DOHH2 (cell line): ENCODE measurements at regions not wholly inside any gene's neighbourhood (a gene's known extent, or its start where the extent isn't known, plus 50 kb on each side); places are given as distances from the start of the nearest gene placed in this dataset.

Source experiments
- H3F3A ChIP-seq: fragments of 200-600 bp; sonication (generic), shearing (Covaris generic); 2 replicates; pipeline ENCODE4 v1.6.0; 2016; ENCODE audit warnings: antibody characterized with exemption, mild to moderate bottlenecking; ENCODE audit not compliant: control insufficient read depth, insufficient read depth
- H3K27ac ChIP-seq: fragments of 200-600 bp; sonication (generic); 2 replicates; pipeline ENCODE4 v1.5.1; 2014; ENCODE audit warnings: low read depth, mild to moderate bottlenecking, low read length, moderate library complexity
- H3K27me3 ChIP-seq: fragments of 200-600 bp; sonication (generic); 2 replicates; pipeline ENCODE4 v1.6.1; 2014; ENCODE audit warnings: mild to moderate bottlenecking, low read length, mixed read lengths; ENCODE audit not compliant: control insufficient read depth
- H3K36me3 ChIP-seq: fragments of 200-600 bp; sonication (generic); 2 replicates; pipeline ENCODE4 v1.6.1; 2014; ENCODE audit warnings: mild to moderate bottlenecking, low read length, moderate library complexity, mixed read lengths; ENCODE audit not compliant: control insufficient read depth
- H3K4me1 ChIP-seq: fragments of 200-600 bp; sonication (generic); 2 replicates; pipeline ENCODE4 v1.6.1; 2014; ENCODE audit warnings: mild to moderate bottlenecking, low read length, mixed read lengths; ENCODE audit not compliant: control insufficient read depth
- H3K4me2 ChIP-seq: fragments of 200-600 bp; sonication (generic); 2 replicates; pipeline ENCODE4 v1.6.0; 2014; ENCODE audit warnings: mild to moderate bottlenecking, low read length, moderate library complexity
- H3K4me3 ChIP-seq: fragments of 200-600 bp; sonication (generic); 2 replicates; pipeline ENCODE4 v1.5.1; 2014; ENCODE audit warnings: mild to moderate bottlenecking, low read length, mixed read lengths
- H3K79me2 ChIP-seq: fragments of 200-600 bp; sonication (generic); 2 replicates; pipeline ENCODE4 v1.6.1; 2014; ENCODE audit warnings: mild to moderate bottlenecking, low read length, mixed read lengths; ENCODE audit not compliant: control insufficient read depth
- H3K9me2 ChIP-seq: fragments of 200-600 bp; sonication (generic); replicated peaks from 2 replicates; pipeline ENCODE4 v1.6.1; 2014; ENCODE audit warnings: mild to moderate bottlenecking, low read length, mixed read lengths; ENCODE audit not compliant: control insufficient read depth
- H3K9me3 ChIP-seq: fragments of 200-600 bp; sonication (generic); 2 replicates; pipeline ENCODE4 v1.6.1; 2014; ENCODE audit warnings: antibody characterized with exemption, low read length, mixed read lengths; ENCODE audit not compliant: control insufficient read depth, insufficient read depth
- H4K20me1 ChIP-seq: fragments of 200-600 bp; sonication (generic); 2 replicates; pipeline ENCODE4 v1.6.0; 2014; ENCODE audit warnings: low read depth, mild to moderate bottlenecking, antibody characterized with exemption, low read length, moderate library complexity; ENCODE audit not compliant: control insufficient read depth, insufficient read depth
- EZH2phosphoT487 ChIP-seq: fragments of 200-600 bp; sonication (generic); IDR thresholded peaks from 2 replicates; pipeline ENCODE4 v1.6.1; 2017; ENCODE audit warnings: borderline replicate concordance, mild to moderate bottlenecking, antibody characterized with exemption, low read length, moderate library complexity, mixed read lengths
- TF ChIP-seq, protein P1 (sequence below): fragments of 200-600 bp; sonication (generic); IDR thresholded peaks from one replicate; pipeline ENCODE4 v1.5.1; 2014; ENCODE audit warnings: antibody characterized with exemption, mild to moderate bottlenecking, low read depth, low read length; ENCODE audit not compliant: poor library complexity, severe bottlenecking

DNA sequence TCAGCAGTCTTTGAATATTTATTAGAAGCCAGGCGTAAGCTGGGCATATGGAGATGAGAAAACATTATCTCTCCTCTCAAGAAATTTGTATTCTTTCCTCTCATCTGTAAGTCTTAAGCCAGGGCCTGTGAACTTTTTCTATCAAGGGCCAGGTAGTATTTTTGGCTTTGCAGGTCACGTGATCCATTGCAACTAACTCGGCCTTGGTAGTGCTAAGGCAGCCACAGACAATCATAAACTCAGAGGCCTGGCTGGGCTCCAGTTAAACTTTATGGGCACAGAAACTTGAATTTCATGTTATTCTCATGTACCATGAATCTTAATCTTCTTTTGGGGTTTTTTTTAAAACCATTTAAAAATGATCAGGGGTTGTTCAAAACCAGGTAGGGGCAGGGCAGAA, 117.4 kb upstream of the PELI2 start:
- Histone ChIP-seq H3K27me3 (no peaks in the 10 kb centered on the region; the same call in 1 of the 2 replicates), H3K27ac (no peak overlapping the region), H3K9me3 (no peaks in the 10 kb centered on the region), H3K4me2 (no peak overlapping the region), H3F3A (no peaks in the 10 kb centered on the region), H4K20me1 (no peaks in the 10 kb centered on the region), H3K9me2 (no peaks in the 10 kb centered on the region), H3K79me2 (no peaks in the 10 kb centered on the region), H3K4me3 (no peak overlapping the region), H3K4me1 (peaks cover 6% of the 10 kb centered on the region), H3K36me3 (no peaks in the 10 kb centered on the region)
- no peak for TF ChIP-seq EZH2phosphoT487
- TF ChIP-seq, protein P1, sequence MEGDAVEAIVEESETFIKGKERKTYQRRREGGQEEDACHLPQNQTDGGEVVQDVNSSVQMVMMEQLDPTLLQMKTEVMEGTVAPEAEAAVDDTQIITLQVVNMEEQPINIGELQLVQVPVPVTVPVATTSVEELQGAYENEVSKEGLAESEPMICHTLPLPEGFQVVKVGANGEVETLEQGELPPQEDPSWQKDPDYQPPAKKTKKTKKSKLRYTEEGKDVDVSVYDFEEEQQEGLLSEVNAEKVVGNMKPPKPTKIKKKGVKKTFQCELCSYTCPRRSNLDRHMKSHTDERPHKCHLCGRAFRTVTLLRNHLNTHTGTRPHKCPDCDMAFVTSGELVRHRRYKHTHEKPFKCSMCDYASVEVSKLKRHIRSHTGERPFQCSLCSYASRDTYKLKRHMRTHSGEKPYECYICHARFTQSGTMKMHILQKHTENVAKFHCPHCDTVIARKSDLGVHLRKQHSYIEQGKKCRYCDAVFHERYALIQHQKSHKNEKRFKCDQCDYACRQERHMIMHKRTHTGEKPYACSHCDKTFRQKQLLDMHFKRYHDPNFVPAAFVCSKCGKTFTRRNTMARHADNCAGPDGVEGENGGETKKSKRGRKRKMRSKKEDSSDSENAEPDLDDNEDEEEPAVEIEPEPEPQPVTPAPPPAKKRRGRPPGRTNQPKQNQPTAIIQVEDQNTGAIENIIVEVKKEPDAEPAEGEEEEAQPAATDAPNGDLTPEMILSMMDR = no peak

DNA sequence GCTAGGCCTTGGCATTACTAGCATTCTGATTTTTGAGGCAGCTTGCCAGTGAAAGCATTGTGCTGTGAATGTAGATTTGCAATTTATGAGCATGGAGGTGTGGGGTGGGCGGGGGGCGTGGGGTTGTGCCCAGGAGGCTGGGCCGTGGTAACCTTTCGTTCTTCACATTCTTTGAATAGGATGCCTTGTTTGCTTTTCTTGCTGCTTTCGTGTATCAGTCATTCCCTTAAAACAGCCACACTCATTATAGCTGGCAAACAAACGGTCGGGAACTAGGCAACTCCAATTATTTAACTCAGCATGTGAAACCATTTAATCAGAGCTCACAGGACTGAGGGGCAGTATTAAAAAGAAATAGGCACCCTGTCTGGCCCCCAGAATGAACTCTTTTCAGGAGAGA, 115.9 kb upstream of the PELI2 start:
- no peaks in the 10 kb centered on the region for H3K79me2 ChIP-seq
- H3K4me2 ChIP-seq = no peak overlapping the region
- peaks cover 6% of the 10 kb centered on the region for H3K4me1 ChIP-seq
- TF ChIP-seq EZH2phosphoT487 = no peak
- TF ChIP-seq, protein P1 = no peak
- H3K27ac ChIP-seq = no peak overlapping the region
- H3K9me2 ChIP-seq = no peaks in the 10 kb centered on the region
- no peaks in the 10 kb centered on the region; the same call in 1 of the 2 replicates for H3K27me3 ChIP-seq
- H3F3A ChIP-seq = no peaks in the 10 kb centered on the region
- no peaks in the 10 kb centered on the region for H3K9me3 ChIP-seq
- H3K4me3 ChIP-seq = no peak overlapping the region
- no peaks in the 10 kb centered on the region for H3K36me3 ChIP-seq
- no peaks in the 10 kb centered on the region for H4K20me1 ChIP-seq

DNA sequence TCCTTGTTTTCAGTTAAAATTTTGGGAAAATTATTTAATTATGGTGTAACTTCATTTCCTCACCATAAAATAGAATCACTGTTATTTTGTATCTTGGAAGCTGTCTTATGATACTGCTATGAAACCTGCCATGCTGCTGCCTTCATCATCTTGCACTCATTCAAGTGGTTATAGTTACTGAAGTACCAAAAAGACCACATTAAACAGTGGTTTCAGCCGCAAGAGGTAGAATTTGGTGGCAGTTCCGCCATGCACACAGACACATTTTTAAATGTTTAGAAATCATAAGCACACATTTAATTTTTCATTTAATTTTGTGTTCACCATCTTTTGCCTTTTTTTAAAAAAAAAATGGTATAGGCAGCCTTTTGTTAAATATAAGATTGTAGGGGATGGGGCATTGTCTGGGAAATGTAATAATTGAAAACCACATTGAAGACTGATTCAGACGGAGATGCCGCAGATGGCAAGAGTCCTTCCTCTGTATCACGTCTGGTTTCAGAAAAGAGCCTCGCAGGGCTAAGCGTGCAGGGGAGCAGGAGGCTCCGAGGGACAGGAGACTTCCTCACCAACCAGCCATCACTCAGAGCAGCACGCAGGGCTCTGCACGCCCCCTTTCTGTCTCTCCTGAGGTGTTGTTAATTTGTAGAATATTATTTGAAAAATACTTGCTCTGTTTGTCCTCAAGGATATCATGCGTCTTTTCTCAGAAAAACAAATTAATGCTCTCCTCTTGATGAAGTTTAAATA, 115.2 kb upstream of the PELI2 start:
- Histone ChIP-seq H3F3A (no peaks in the 10 kb centered on the region), H3K79me2 (no peaks in the 10 kb centered on the region), H3K36me3 (no peaks in the 10 kb centered on the region), H3K9me3 (no peaks in the 10 kb centered on the region), H4K20me1 (no peaks in the 10 kb centered on the region), H3K4me2 (no peak overlapping the region), H3K9me2 (no peaks in the 10 kb centered on the region), H3K27me3 (no peaks in the 10 kb centered on the region; the same call in 1 of the 2 replicates), H3K27ac (no peak overlapping the region), H3K4me3 (no peak overlapping the region), H3K4me1 (peaks cover 6% of the 10 kb centered on the region)
- TF ChIP-seq EZH2phosphoT487 = no peak
- TF ChIP-seq, protein P1 = no peak
